SH-SY5Y (cell line): ENCODE measurements at regions not wholly inside any gene's neighbourhood (a gene's known extent, or its start where the extent isn't known, plus 50 kb on each side); places are given as distances from the start of the nearest gene placed in this dataset.

Source experiments
- GATA2 ChIP-seq: IDR thresholded peaks from 2 replicates; pipeline ENCODE4 v1.6.1; 2011; ENCODE audit warnings: mild to moderate bottlenecking, low read depth, low read length
- GATA3 ChIP-seq: IDR thresholded peaks from 2 replicates; pipeline ENCODE4 v1.6.1; 2011; ENCODE audit warnings: low read depth, mild to moderate bottlenecking, low read length, moderate library complexity

GRCh38 chr5:116686438-116686837 lies 111.8 kb upstream of the SEMA6A start:
- TF ChIP-seq GATA2 (no peak), GATA3 (no peak)
